ENCODE measurements at regions not wholly inside any gene's neighbourhood (a gene's known extent, or its start where the extent isn't known, plus 50 kb on each side); places are given as distances from the start of the nearest gene placed in this dataset.

DNA sequence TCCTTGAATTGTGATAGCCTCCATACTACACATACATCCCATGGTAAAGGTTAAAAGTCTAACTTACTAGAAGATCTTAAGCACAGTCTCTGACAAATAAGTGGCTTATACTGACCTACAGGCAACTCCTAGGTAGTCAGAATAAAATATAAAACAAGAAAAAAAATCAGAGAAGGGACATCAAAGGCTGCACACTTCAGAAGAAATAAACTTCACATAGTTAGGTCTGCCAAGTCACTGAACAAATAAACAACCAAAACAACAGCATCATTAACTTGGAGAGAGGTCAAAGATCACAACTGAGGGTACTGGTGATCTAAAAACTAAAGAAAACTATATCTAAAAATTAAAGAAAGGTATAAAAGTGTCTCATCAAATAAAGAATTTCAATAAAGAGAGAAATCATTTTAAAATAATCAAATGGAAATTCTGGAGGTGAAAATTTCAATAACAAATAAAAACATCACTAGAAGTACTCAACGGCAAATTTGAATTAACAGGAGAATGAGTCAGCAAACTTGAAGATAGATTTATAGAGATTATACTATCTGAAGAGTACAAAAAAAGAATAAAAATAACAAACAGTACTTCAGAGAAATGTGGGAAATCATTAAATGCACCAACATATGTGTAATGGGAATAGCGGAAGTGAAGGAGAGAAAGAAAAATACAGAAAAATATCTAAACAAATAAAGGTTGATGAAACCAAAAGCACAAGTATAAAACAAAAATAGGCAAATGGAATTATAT lies 88.0 kb upstream of the UST start:
- H3K27me3 ChIP-seq (ENCODE audit: control insufficient read depth, insufficient read depth, low read length), result no peaks in the 10 kb centered on the region
- H3K9ac ChIP-seq (ENCODE audit: insufficient read depth, low read length), result no peak overlapping the region
- no peak overlapping the region for H3K4me3 ChIP-seq (replicated peaks in 1 of 4; ENCODE audit: control extremely low read depth in 1 of 4, insufficient read depth in 1 of 4, low read depth in 3 of 4, low read length in 4 of 4)
- no peaks in the 10 kb centered on the region for H3K36me3 ChIP-seq (ENCODE audit: control insufficient read depth, insufficient read depth, low read length)
- DNase-seq (ENCODE audit: low read depth in 2 of 2), result no peak
- no peaks in the 10 kb centered on the region for H3K9me3 ChIP-seq (ENCODE audit: control insufficient read depth, insufficient read depth, low read depth, low read length)
- no peak overlapping the region for H3K27ac ChIP-seq (ENCODE audit: insufficient read depth, low read length)
- H2AFZ ChIP-seq (ENCODE audit: low read length), result no peak overlapping the region
- no peaks in the 10 kb centered on the region for H4K20me1 ChIP-seq (ENCODE audit: control insufficient read depth, extremely low read depth, insufficient read depth, low read length)
- no peaks in the 10 kb centered on the region for H3K4me1 ChIP-seq (ENCODE audit: control insufficient read depth, extremely low read depth, insufficient read depth, low read length)
- no peak for TF ChIP-seq EZH2 (IDR thresholded peaks at IDR 0.05; ENCODE audit: low read length, missing control alignments)
- TF ChIP-seq, protein P1, sequence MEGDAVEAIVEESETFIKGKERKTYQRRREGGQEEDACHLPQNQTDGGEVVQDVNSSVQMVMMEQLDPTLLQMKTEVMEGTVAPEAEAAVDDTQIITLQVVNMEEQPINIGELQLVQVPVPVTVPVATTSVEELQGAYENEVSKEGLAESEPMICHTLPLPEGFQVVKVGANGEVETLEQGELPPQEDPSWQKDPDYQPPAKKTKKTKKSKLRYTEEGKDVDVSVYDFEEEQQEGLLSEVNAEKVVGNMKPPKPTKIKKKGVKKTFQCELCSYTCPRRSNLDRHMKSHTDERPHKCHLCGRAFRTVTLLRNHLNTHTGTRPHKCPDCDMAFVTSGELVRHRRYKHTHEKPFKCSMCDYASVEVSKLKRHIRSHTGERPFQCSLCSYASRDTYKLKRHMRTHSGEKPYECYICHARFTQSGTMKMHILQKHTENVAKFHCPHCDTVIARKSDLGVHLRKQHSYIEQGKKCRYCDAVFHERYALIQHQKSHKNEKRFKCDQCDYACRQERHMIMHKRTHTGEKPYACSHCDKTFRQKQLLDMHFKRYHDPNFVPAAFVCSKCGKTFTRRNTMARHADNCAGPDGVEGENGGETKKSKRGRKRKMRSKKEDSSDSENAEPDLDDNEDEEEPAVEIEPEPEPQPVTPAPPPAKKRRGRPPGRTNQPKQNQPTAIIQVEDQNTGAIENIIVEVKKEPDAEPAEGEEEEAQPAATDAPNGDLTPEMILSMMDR (conservative IDR thresholded peaks at IDR 0.05 in 1 of 2, IDR thresholded peaks at IDR 0.05 in 1 of 2; ENCODE audit: low read depth in 1 of 2, low read length in 2 of 2), result no peak
- no peak overlapping the region for H3K4me2 ChIP-seq (ENCODE audit: extremely low read depth, insufficient read depth, low read length)
- H3K79me2 ChIP-seq (ENCODE audit: control insufficient read depth, insufficient read depth, low read length), result no peaks in the 10 kb centered on the region

DNA sequence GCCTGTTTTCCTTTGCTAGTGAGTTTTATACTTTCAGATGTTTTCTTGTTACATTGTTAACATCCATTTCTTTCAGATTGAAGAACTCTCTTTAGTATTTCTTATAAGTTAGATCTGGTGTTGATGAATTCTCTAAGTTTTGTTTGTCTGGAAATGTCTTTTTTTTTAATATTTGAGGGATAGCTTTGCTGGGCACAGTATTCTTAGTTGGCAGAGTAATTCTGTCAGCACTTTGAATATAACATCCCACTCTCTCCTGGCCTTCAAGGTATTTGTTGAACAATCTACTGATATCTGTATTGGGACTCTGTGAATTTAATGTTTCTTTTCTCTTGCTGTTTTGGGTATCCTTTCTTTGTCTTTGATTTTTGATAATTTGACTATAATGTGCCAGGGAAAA lies 79.4 kb upstream of the UST start:
- Histone ChIP-seq H3K79me2 (ENCODE audit: control insufficient read depth, insufficient read depth, low read length) (no peaks in the 10 kb centered on the region), H2AFZ (ENCODE audit: low read length) (no peak overlapping the region), H3K9ac (ENCODE audit: insufficient read depth, low read length) (no peak overlapping the region), H3K27me3 (ENCODE audit: control insufficient read depth, insufficient read depth, low read length) (no peaks in the 10 kb centered on the region), H3K4me3 (replicated peaks in 1 of 4; ENCODE audit: control extremely low read depth in 1 of 4, insufficient read depth in 1 of 4, low read depth in 3 of 4, low read length in 4 of 4) (no peak overlapping the region), H3K9me3 (ENCODE audit: control insufficient read depth, insufficient read depth, low read depth, low read length) (no peaks in the 10 kb centered on the region), H4K20me1 (ENCODE audit: control insufficient read depth, extremely low read depth, insufficient read depth, low read length) (no peaks in the 10 kb centered on the region), H3K4me1 (ENCODE audit: control insufficient read depth, extremely low read depth, insufficient read depth, low read length) (no peaks in the 10 kb centered on the region), H3K27ac (ENCODE audit: insufficient read depth, low read length) (no peak overlapping the region), H3K36me3 (ENCODE audit: control insufficient read depth, insufficient read depth, low read length) (no peaks in the 10 kb centered on the region), H3K4me2 (ENCODE audit: extremely low read depth, insufficient read depth, low read length) (no peak overlapping the region)
- TF ChIP-seq EZH2 (IDR thresholded peaks at IDR 0.05; ENCODE audit: low read length, missing control alignments), result no peak
- TF ChIP-seq, protein P1 (conservative IDR thresholded peaks at IDR 0.05 in 1 of 2, IDR thresholded peaks at IDR 0.05 in 1 of 2; ENCODE audit: low read depth in 1 of 2, low read length in 2 of 2), result no peak
- no peak for DNase-seq (ENCODE audit: low read depth in 2 of 2)

- Histone ChIP-seq H3K4me1 (ENCODE audit: control insufficient read depth, extremely low read depth, insufficient read depth, low read length) (no peaks in the 10 kb centered on the region), H4K20me1 (ENCODE audit: control insufficient read depth, extremely low read depth, insufficient read depth, low read length) (no peaks in the 10 kb centered on the region), H3K9ac (ENCODE audit: insufficient read depth, low read length) (no peak overlapping the region), H3K79me2 (ENCODE audit: control insufficient read depth, insufficient read depth, low read length) (no peaks in the 10 kb centered on the region), H2AFZ (ENCODE audit: low read length) (no peak overlapping the region), H3K27ac (ENCODE audit: insufficient read depth, low read length) (no peak overlapping the region), H3K4me2 (ENCODE audit: extremely low read depth, insufficient read depth, low read length) (no peak overlapping the region), H3K9me3 (ENCODE audit: control insufficient read depth, insufficient read depth, low read depth, low read length) (no peaks in the 10 kb centered on the region), H3K36me3 (ENCODE audit: control insufficient read depth, insufficient read depth, low read length) (no peaks in the 10 kb centered on the region), H3K27me3 (ENCODE audit: control insufficient read depth, insufficient read depth, low read length) (no peaks in the 10 kb centered on the region), H3K4me3 (replicated peaks in 1 of 4; ENCODE audit: control extremely low read depth in 1 of 4, insufficient read depth in 1 of 4, low read depth in 3 of 4, low read length in 4 of 4) (no peak overlapping the region)
- DNase-seq (ENCODE audit: low read depth in 2 of 2), result no peak
- TF ChIP-seq, protein P1 (conservative IDR thresholded peaks at IDR 0.05 in 1 of 2, IDR thresholded peaks at IDR 0.05 in 1 of 2; ENCODE audit: low read depth in 1 of 2, low read length in 2 of 2), result no peak
- TF ChIP-seq EZH2 (IDR thresholded peaks at IDR 0.05; ENCODE audit: low read length, missing control alignments), result no peak
These were observed 75.7 kb upstream of the UST start for GRCh38 chr6:148671085-148671484.
